SJSA1 (cell line): ENCODE measurements at regions not wholly inside any gene's neighbourhood (a gene's known extent, or its start where the extent isn't known, plus 50 kb on each side); places are given as distances from the start of the nearest gene placed in this dataset.

Experiments used
- DNase-seq, 2 experiments: peaks; one replicate each; pipeline ENCODE4 v3.0.0-alpha.2; 2015 to 2020; ENCODE audit warnings: low spot score in 2 of 2, low read depth in 1 of 2
- H3K27ac ChIP-seq: fragments of 250-450 bp; sonication (Bioruptor Pico); 2 replicates; pipeline ENCODE4 v1.5.1; 2020; ENCODE audit warnings: mild to moderate bottlenecking, moderate library complexity
- H3K27me3 ChIP-seq: fragments of 250-450 bp; sonication (Bioruptor Pico); replicated peaks from 2 replicates; pipeline ENCODE4 v1.5.1; 2020; ENCODE audit warnings: mild to moderate bottlenecking, moderate library complexity
- H3K36me3 ChIP-seq: fragments of 250-450 bp; sonication (Bioruptor Pico); 2 replicates; pipeline ENCODE4 v1.5.1; 2020; ENCODE audit warnings: mild to moderate bottlenecking
- H3K4me1 ChIP-seq: fragments of 250-450 bp; sonication (Bioruptor Pico); replicated peaks from 2 replicates; pipeline ENCODE4 v1.6.1; 2021; ENCODE audit warnings: mild to moderate bottlenecking
- H3K4me3 ChIP-seq: fragments of 250-450 bp; sonication (Bioruptor Pico); 2 replicates; pipeline ENCODE4 v1.5.1; 2020; ENCODE audit warnings: mild to moderate bottlenecking
- H3K9me3 ChIP-seq: fragments of 250-450 bp; sonication (Bioruptor Pico); replicated peaks from 2 replicates; pipeline ENCODE4 v1.5.1; 2020; ENCODE audit warnings: mild to moderate bottlenecking

DNA sequence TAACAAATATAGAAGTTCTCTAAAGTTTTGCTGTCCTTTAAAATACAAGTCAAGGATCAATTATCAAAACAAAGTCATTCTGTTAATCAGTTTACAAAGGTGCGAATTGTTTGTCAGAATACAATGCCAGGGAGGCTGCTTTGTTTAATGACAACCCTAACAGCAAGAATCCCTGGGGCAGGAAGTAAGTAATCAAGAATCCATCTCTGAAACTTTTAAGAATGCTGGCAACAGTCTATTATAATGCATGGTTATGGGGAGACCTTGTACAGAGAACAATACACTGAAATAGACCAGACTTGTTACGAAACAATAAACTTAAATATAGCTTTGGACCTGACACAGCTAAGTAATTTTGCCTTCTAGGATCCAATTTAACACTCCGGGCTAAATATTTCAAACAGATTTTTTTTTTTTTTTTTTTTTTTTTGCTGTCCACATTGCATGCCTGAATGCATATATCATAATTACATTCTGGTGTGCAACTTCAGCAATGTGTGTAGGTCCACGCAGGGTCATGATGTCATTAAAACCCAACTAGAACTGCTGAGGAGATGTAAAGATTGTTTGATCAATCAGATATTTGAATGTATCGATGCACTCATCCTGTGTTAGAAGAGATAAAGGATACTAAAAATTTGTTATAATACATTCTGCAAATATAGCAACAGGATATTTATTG lies 421.3 kb downstream of the CETN3 start:
- Histone ChIP-seq H3K4me3 (no peak overlapping the region), H3K36me3 (no peaks in the 10 kb centered on the region), H3K4me1 (peaks cover 4% of the 10 kb centered on the region; the same call in 1 of the 2 replicates), H3K27ac (no peak overlapping the region), H3K9me3 (no peaks in the 10 kb centered on the region), H3K27me3 (no peaks in the 10 kb centered on the region)
- DNase-seq, result no peak

DNA sequence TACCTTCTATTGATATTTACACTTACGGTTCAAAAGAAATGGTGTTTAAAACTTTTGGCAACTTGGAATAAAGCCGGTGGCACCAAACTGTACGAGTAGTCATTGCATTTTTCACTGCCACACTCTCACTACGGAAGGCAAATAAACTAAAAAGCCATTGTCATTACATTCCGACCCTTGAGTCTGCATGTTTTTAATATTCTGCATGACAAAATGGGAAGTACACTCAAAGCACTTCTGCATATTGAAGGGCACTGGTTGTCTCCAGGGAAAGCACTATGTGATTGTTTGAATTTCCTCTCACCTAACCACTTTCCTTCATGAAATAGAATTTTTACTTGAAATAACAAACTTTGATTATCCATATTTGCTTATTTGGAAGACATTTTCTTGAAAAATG lies 426.3 kb downstream of the CETN3 start:
- no peak for DNase-seq
- no peak overlapping the region for H3K4me3 ChIP-seq
- no peaks in the 10 kb centered on the region for H3K36me3 ChIP-seq
- no peak overlapping the region for H3K27ac ChIP-seq
- H3K9me3 ChIP-seq, result no peaks in the 10 kb centered on the region
- H3K4me1 ChIP-seq, result no peaks in the 10 kb centered on the region; the same call in 1 of the 2 replicates
- no peaks in the 10 kb centered on the region for H3K27me3 ChIP-seq

DNA sequence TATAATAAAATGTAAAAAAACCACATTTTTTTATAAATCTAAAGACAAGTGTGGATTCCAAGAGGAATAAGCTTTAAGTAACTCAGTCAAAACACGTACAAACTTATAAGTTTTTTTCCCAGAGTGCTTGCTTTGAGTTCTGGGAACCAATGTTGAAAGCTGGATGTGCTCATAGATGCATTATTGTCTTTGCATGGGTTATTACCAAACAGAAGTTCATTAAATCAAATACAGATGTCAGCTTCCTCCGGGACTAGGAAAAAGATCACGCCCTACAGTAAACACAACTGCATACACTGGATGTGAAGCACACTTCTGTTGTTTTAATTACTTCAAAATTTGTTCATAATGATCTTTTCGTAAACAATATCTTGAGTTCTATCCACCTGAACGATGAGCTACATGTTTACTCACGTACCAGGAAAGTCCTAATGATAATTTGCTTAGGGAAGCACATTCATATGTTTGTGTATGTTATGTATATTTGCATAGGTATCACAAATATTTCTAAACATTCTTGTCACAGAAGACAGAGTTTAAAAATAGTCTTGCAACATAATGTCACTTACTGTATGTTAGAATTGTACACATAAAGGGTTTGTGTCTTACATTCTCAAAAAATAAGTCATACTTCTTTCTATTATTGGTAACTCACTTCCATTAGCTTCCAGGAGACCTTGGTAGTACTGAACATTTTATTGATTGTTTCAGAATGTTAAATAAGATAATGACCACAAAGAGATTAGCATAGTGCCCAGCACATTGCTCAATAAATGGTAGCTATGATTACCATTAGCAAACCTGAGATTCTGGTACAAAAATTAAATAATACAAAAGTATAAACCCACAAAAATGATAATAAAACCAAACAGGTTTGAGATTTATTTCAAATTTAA lies 427.4 kb downstream of the CETN3 start:
- no peak for DNase-seq

DNA sequence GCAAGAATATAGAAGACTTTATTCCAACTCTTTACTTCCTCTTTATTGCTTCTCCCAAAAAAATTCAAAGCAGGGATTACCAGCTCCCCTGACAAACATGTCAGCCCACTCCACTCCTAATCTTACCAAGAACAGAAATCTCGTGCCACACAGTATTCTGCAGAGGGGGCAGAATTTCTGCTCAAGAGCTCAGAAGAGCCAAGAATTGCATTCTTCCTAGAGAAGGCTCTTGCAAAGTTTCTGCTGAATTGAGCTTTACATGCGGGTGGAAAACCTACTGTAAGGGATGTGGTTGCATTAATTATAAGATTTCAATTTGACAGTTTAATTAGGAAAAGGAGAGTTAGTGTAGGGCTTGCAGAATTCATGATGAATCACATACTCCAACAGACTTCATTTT lies 428.5 kb downstream of the CETN3 start:
- H3K27me3 ChIP-seq, result no peaks in the 10 kb centered on the region
- H3K27ac ChIP-seq, result no peak overlapping the region
- no peaks in the 10 kb centered on the region; the same call in 1 of the 2 replicates for H3K4me1 ChIP-seq
- no peaks in the 10 kb centered on the region for H3K9me3 ChIP-seq
- H3K36me3 ChIP-seq, result no peaks in the 10 kb centered on the region
- no peak for DNase-seq
- H3K4me3 ChIP-seq, result no peak overlapping the region

More for the DNA sequence above, 427.4 kb downstream of the CETN3 start:
- H3K27ac ChIP-seq, result no peak overlapping the region
- no peaks in the 10 kb centered on the region for H3K36me3 ChIP-seq
- H3K27me3 ChIP-seq, result no peaks in the 10 kb centered on the region
- H3K4me3 ChIP-seq, result no peak overlapping the region
- H3K4me1 ChIP-seq, result no peaks in the 10 kb centered on the region; the same call in 1 of the 2 replicates
- no peaks in the 10 kb centered on the region for H3K9me3 ChIP-seq

DNA sequence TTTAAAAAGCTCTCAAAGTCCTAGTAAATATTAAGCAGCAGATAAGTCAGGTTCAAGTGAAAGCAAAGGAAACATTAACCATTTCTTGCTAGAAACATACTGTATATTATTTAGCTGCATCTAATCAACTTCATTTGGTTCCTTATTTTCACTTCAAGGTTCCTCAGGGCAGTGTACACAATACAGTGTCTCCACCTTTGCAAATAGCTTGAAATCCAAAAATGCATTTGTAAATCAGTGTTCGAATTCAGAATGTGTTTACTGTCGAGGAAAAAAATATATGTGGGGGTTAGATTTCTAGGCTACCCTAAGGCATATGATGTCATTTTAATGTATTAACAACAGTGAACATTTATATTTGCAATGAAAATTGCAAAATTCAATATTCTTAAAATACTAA lies 436.0 kb downstream of the CETN3 start:
- no peak overlapping the region for H3K4me3 ChIP-seq
- H3K9me3 ChIP-seq, result no peaks in the 10 kb centered on the region
- H3K4me1 ChIP-seq, result no peaks in the 10 kb centered on the region
- no peak overlapping the region for H3K27ac ChIP-seq
- DNase-seq, result no peak
- no peaks in the 10 kb centered on the region for H3K36me3 ChIP-seq
- no peaks in the 10 kb centered on the region for H3K27me3 ChIP-seq

DNA sequence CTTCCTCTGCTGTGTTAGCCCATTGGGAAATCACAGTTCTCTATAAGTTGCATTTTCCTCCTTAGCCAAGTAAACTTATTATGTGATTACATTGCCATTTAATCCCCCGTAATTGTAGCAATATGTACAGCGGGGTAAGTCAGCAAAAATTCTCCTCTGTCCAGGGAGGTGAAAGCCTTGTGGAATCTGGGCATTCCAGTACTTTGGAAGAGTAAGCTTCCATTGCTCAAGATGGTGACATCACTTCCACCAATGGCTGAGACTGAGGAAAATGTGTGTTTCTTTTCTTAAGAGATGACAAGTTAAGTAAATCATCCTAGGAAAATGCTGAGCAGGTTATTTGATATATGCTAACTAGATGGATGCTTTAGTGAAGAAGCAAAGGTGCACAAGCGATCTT lies 436.7 kb downstream of the CETN3 start:
- H3K27me3 ChIP-seq, result no peaks in the 10 kb centered on the region

DNA sequence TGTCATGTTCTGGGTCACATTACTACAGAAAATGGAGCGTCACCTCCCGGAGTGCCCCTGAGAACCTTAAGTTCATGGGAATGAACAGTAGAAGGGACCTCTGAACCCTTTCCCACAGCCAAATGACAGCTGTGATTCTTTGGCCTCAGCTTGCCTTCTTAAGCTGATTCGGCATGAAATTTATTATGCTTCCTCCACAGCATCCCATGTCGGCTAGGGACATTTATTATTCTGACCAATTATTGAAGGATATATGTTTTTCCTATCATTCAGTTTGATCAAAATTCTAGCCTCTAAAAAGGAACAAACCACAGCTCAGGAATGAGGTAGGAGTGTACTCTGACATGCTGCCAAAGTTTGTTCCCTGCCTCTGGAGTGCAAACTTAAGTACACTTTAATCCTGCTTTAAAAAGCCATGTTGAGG lies 440.6 kb downstream of the CETN3 start:
- no peaks in the 10 kb centered on the region for H3K9me3 ChIP-seq
- H3K27me3 ChIP-seq, result no peaks in the 10 kb centered on the region
- no peak overlapping the region for H3K4me3 ChIP-seq
- H3K36me3 ChIP-seq, result no peaks in the 10 kb centered on the region
- no peaks in the 10 kb centered on the region for H3K4me1 ChIP-seq
- DNase-seq, result no peak
- H3K27ac ChIP-seq, result no peak overlapping the region

More for the DNA sequence above, 436.7 kb downstream of the CETN3 start:
- DNase-seq, result no peak
- Histone ChIP-seq H3K36me3 (no peaks in the 10 kb centered on the region), H3K4me3 (no peak overlapping the region), H3K4me1 (no peaks in the 10 kb centered on the region), H3K9me3 (no peaks in the 10 kb centered on the region), H3K27ac (no peak overlapping the region)

DNA sequence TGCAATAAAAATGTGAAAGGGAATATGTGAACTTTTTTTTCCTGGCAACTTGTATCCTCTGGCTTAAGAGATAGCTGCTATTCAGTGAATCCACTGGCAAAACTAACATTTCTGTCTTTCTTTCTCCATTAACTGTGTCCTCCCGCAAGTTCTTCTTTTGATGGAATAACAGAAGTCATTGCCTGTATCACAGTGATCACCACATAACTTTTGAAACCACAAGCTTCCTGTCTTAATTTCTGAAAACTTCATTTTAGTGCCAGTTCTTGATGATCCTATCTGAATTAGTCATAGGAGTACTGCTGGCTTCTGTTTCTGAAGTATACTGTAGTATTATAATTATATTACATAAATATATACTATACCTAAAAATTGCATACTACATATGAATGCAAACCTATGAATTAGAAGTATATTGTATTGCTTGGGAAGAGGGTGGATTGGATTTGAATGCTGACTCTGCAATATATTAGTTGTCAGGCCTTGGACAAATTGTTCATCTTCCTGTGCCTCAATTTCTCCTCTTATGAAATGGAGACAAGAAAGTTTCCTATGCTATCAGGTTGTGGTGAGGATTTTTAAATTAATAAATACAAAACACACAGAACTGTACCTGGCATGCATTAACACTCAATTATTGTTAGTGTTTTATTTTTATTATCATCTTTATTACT lies 441.6 kb downstream of the CETN3 start:
- Histone ChIP-seq H3K36me3 (no peaks in the 10 kb centered on the region), H3K27ac (no peak overlapping the region), H3K27me3 (no peaks in the 10 kb centered on the region), H3K4me1 (no peaks in the 10 kb centered on the region), H3K9me3 (no peaks in the 10 kb centered on the region), H3K4me3 (no peak overlapping the region)
- DNase-seq, result no peak

DNA sequence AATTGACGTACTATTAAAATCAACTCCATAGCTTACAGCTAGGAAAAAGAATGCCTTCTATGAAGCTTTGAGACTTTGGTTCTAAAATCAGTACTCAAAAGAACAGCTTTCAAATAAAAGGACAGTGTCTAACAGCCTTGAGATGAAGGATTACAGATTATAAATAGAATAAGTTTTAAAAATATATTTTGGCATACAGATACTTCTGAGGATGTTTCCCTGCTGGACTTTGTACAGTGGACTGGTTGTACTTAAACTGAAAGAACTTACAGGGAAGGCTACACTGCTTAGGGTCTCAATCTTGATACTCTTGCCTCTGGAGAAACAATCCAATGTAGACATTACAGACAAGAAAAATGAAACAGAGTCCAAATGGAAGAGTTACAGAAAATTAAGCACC lies 452.7 kb downstream of the CETN3 start:
- Histone ChIP-seq H3K9me3 (no peaks in the 10 kb centered on the region), H3K36me3 (no peaks in the 10 kb centered on the region), H3K27me3 (no peaks in the 10 kb centered on the region), H3K4me3 (no peak overlapping the region), H3K4me1 (no peaks in the 10 kb centered on the region), H3K27ac (no peak overlapping the region)
- no peak for DNase-seq

DNA sequence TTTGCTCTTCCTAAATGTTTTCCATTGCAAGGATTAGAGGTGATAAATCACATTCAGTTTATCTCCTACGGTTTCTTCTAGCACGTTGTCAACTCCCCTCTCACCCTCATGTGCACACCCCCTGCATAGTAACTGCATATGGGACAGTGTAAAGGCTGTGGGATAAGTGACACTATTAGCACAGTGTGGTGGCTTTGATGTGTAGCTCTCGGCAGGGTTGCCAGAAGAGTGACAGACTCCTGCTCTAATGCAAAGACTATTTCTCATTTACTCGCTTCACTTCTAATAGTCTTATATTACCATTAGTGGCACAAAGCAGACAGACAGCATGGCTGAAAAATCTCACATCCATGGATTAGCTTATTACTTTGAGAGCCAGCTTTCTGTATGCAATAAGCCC lies 454.6 kb downstream of the CETN3 start:
- no peaks in the 10 kb centered on the region for H3K27me3 ChIP-seq
- H3K9me3 ChIP-seq, result no peaks in the 10 kb centered on the region
- H3K4me1 ChIP-seq, result no peaks in the 10 kb centered on the region
- H3K4me3 ChIP-seq, result no peak overlapping the region
- H3K27ac ChIP-seq, result no peak overlapping the region
- DNase-seq, result no peak
- H3K36me3 ChIP-seq, result no peaks in the 10 kb centered on the region

DNA sequence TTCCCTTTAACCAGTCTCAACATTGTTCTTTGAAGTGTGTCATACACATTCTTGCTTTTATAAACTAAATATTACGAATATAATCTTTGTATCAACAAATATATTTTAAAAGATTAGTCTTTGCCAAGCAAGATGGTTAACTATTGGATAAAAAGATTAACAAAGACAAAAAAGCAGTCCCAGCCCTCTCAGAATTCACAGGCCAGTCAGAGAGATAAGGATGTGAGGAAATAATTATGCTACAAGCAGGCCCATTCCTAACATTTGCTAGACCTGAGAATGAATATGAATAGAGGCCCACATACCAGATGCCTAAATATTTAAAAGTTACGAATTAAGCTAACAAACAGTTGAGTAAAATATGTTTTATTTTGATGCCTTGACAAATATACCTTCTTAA lies 457.7 kb downstream of the CETN3 start:
- Histone ChIP-seq H3K4me3 (no peak overlapping the region), H3K36me3 (no peaks in the 10 kb centered on the region), H3K9me3 (no peaks in the 10 kb centered on the region), H3K4me1 (no peaks in the 10 kb centered on the region), H3K27ac (no peak overlapping the region), H3K27me3 (no peaks in the 10 kb centered on the region)
- DNase-seq, result no peak

DNA sequence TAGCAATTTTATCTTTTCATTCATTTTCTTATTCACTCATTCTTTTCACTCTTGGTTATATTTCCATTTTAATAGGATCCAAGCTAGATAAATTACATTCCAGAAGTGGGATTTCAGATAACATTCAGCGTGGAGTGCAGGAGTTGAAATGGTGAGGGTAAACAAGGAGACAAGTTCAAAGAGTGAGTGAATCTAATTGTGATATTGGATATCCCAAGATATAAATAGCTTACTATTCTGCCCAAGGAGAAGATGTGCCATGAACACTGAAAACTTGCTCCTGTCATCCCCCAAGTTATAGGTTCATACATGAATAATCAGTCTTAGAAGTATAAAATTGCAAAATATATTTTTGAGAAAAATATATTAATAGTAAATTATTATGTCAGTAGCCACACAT lies 459.3 kb downstream of the CETN3 start:
- DNase-seq, result no peak
- Histone ChIP-seq H3K27me3 (no peaks in the 10 kb centered on the region), H3K27ac (no peak overlapping the region), H3K36me3 (no peaks in the 10 kb centered on the region), H3K4me3 (no peak overlapping the region), H3K9me3 (no peaks in the 10 kb centered on the region), H3K4me1 (no peaks in the 10 kb centered on the region)

DNA sequence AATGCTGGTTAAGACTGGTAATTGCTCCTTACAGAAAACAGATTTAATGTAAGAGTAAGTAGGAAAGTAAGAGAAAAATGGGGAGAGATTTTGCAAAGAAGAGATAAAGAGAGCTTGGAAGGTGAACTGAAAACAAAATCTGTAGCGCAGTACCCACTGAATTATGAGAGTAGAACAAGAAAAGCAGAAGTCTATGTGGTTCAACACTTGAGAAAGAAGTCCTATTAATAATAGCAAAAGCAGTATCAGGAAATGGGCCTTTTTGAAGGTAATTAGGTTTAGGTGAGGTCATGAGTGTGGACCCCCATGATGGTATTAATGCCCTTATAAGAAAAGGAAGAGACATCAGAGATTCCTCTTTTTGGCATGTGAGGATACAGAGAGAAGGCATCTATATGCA lies 460.6 kb downstream of the CETN3 start:
- Histone ChIP-seq H3K27me3 (no peaks in the 10 kb centered on the region), H3K9me3 (no peaks in the 10 kb centered on the region), H3K36me3 (no peaks in the 10 kb centered on the region), H3K4me1 (no peaks in the 10 kb centered on the region), H3K4me3 (no peak overlapping the region), H3K27ac (no peak overlapping the region)
- DNase-seq, result no peak

DNA sequence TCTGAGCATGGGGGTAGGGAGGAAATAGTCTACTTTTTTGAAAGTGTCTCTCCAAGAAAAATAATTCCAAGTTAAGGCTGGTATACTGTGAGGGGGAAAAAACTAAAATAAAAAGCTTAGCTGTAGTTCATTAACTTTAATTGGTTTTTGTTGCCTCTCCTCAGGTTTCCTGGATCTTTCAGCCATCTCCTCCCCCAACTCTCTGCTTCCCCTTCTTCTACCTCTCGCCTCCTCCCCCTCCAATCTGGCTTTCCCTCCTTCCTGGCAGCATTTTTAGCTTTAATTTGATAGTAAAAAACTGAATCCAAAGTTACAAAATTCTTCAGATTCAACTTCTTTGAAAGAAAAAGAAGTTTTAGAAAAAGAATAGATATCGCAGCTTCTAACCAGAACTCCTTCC lies 462.6 kb downstream of the CETN3 start:
- H3K27ac ChIP-seq, result no peak overlapping the region
- H3K36me3 ChIP-seq, result no peaks in the 10 kb centered on the region
- no peaks in the 10 kb centered on the region for H3K9me3 ChIP-seq
- no peaks in the 10 kb centered on the region for H3K27me3 ChIP-seq
- H3K4me3 ChIP-seq, result no peak overlapping the region
- DNase-seq, result no peak
- no peaks in the 10 kb centered on the region for H3K4me1 ChIP-seq
